Nephron (organoid): ENCODE measurements at regions not wholly inside any gene's neighbourhood (a gene's known extent, or its start where the extent isn't known, plus 50 kb on each side); places are given as distances from the start of the nearest gene placed in this dataset.

ENCODE experiments used
- H3K27ac Mint-ChIP-seq, 3 experiments: 2 replicates each; pipeline ENCODE4 v1.8.0; 2020; ENCODE audit warnings: mixed read lengths in 3 of 3, mild to moderate bottlenecking in 2 of 3, moderate library complexity in 1 of 3
- H3K27me3 Mint-ChIP-seq: 2 replicates; pipeline ENCODE4 v1.8.0; 2021; ENCODE audit warnings: low read depth, mild to moderate bottlenecking, moderate library complexity, mixed read lengths
- H3K36me3 Mint-ChIP-seq: 2 replicates; pipeline ENCODE4 v1.8.0; 2020; ENCODE audit warnings: low read depth, mixed read lengths
- H3K4me1 Mint-ChIP-seq: 2 replicates; pipeline ENCODE4 v1.8.0; 2020; ENCODE audit warnings: mixed read lengths
- H3K4me3 Mint-ChIP-seq, 3 experiments: 2 replicates each; pipeline ENCODE4 v1.8.0; 2020; ENCODE audit warnings: mild to moderate bottlenecking in 3 of 3, mixed read lengths in 3 of 3, moderate library complexity in 2 of 3
- H3K9me3 Mint-ChIP-seq: 2 replicates; pipeline ENCODE4 v1.8.0; 2020; ENCODE audit warnings: mixed read lengths
- TF ChIP-seq, protein P1 (sequence below), 3 experiments: fragments of 200-600 bp; sonication (generic); IDR thresholded peaks; one replicate each; pipeline ENCODE4 v1.5.0; 2021; ENCODE audit warnings: antibody characterized with exemption in 3 of 3; ENCODE audit not compliant: unreplicated experiment in 3 of 3

DNA sequence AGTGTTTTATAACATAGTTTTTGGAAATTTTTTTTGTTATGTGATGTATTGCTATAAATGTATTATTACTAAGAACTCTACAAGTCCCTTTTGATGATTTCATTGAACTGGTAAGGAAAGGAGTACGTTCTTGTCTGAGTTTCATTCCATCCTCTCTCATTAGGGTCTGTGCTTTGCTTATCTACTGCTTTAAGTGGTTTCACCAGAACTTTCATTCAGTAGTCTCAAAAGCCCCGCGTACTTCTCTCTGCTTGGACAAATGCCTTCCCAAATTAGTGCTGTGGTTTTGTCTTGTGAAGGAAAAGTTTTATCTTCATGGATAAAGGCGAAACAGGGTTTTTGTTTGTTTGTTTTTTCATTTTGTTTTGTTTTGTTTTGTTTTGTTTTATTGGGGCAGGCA, 469.8 kb upstream of the WWC1 start:
- Mint-ChIP-seq H3K9me3 (no peaks in the 10 kb centered on the region), H3K27ac (peak overlapping the region in 2 of 3 experiments; percentile 17 to 45), H3K4me1 (peaks cover 31% of the 10 kb centered on the region), H3K36me3 (no peaks in the 10 kb centered on the region), H3K4me3 (peak overlapping the region in 2 of 3 experiments; percentile 39 to 68), H3K27me3 (peaks cover 11% of the 10 kb centered on the region)
- TF ChIP-seq, protein P1, sequence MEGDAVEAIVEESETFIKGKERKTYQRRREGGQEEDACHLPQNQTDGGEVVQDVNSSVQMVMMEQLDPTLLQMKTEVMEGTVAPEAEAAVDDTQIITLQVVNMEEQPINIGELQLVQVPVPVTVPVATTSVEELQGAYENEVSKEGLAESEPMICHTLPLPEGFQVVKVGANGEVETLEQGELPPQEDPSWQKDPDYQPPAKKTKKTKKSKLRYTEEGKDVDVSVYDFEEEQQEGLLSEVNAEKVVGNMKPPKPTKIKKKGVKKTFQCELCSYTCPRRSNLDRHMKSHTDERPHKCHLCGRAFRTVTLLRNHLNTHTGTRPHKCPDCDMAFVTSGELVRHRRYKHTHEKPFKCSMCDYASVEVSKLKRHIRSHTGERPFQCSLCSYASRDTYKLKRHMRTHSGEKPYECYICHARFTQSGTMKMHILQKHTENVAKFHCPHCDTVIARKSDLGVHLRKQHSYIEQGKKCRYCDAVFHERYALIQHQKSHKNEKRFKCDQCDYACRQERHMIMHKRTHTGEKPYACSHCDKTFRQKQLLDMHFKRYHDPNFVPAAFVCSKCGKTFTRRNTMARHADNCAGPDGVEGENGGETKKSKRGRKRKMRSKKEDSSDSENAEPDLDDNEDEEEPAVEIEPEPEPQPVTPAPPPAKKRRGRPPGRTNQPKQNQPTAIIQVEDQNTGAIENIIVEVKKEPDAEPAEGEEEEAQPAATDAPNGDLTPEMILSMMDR (IDR thresholded peaks at IDR 0.05; ENCODE audit: unreplicated experiment in 3 of 3) = no peak

DNA sequence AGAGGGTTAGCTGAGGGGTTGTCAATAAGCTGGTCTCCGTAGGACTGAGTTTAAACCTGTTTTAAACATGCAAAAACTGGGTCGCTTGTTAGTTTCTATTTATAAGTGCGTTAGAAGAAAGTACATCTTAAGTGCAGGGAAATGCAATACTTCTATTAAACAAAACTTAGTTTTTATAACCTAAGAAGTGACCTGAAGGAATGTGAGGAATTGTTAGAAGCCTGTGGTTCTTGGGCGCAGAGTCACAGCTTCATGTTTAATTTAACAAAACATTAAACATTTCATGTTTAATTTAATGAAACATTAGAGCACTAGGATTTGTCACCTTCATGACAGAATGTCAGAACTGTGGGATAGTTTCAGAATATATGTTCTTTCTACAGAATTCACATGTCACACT, 469.2 kb upstream of the WWC1 start:
- Mint-ChIP-seq H3K9me3 (no peaks in the 10 kb centered on the region), H3K27ac (peak overlapping the region in 2 of 3 experiments; percentile 17 to 45), H3K4me1 (peaks cover 31% of the 10 kb centered on the region), H3K36me3 (no peaks in the 10 kb centered on the region), H3K4me3 (no peak overlapping the region), H3K27me3 (peaks cover 11% of the 10 kb centered on the region)
- TF ChIP-seq, protein P1 (IDR thresholded peaks at IDR 0.05; ENCODE audit: unreplicated experiment in 3 of 3) = no peak

DNA sequence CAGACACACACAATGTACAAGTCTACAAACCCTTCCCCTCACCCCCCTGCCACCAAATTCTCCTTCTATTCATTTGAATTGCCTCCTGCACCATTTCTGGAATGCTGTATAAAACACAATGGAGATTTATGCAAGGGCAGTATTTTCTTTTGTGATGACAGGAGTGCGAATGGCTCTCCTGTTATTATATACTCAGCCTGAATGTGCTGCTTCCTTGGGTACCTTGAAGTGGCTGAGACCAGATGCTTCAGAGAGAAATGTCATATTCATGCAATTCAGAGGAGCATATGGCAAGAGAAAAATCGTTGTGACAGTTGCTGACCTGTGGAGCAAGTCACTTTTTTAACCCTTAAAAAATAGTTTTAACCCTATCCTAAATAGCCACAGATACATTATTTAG, 468.0 kb upstream of the WWC1 start:
- TF ChIP-seq, protein P1 (IDR thresholded peaks at IDR 0.05; ENCODE audit: unreplicated experiment in 3 of 3) = no peak
- no peaks in the 10 kb centered on the region for H3K9me3 Mint-ChIP-seq
- peaks cover 39% of the 10 kb centered on the region for H3K4me1 Mint-ChIP-seq
- H3K36me3 Mint-ChIP-seq = no peaks in the 10 kb centered on the region
- H3K27ac Mint-ChIP-seq = no peak overlapping the region
- peaks cover 19% of the 10 kb centered on the region for H3K27me3 Mint-ChIP-seq
- H3K4me3 Mint-ChIP-seq = no peak overlapping the region

DNA sequence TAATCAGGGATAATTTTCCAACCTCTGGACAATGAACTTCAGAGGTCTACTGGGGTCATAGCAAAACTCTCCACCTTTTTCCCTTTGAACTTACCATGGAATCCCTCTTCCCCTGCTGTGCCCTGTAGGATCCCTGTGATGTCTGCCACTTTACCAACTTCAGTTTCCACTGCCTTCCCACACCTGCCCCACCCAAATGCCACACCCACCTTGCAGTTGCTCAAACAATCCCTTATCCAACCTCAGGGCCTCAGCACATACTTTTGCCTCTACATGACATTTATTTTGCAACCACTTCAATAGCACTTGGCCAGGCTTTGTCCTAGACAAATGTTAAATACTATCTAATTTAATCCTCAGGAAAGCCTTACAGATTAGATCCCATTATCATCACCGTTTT, 463.7 kb upstream of the WWC1 start:
- no peak overlapping the region for H3K27ac Mint-ChIP-seq
- H3K4me1 Mint-ChIP-seq = peaks cover 16% of the 10 kb centered on the region
- H3K27me3 Mint-ChIP-seq = peaks cover 23% of the 10 kb centered on the region
- H3K36me3 Mint-ChIP-seq = no peaks in the 10 kb centered on the region
- H3K4me3 Mint-ChIP-seq = peak overlapping the region in 1 of 3 experiments; percentile 6
- TF ChIP-seq, protein P1 (IDR thresholded peaks at IDR 0.05; ENCODE audit: unreplicated experiment in 3 of 3) = no peak
- no peaks in the 10 kb centered on the region for H3K9me3 Mint-ChIP-seq

DNA sequence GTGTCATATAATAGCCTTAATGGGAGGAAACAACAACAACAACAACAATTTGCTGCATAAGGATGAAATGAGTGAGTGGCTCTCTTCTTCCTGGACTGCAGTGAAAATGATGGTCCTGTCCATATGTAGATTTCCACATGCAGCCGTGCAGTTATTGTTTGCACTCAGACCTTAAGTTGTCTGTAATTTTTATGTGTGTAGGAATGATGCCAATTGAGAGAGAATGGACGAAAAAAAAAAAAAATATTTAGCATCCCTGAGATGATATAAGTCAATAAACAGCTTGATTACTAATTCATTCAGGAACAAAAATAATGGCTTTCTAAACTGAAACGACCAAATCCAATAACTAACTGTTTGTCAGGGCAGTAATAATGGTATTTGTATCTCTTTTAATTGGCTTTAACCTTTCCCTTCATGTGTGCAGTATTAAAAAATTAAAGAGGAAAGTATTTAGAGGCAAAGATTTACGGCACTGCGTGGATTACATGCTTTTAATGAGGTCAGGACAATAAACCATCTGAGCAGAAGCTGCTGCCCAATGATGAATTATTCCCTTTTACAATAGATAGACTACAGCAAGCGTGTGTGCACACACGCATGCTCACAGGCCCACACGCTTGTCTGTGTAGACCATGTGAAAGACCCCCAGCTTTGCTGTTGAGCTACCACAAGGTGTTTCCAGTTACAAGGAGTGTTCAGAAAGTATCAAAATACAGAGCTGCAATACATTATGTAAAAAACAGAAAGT, 459.5 kb upstream of the WWC1 start:
- TF ChIP-seq, protein P1 (IDR thresholded peaks at IDR 0.05; ENCODE audit: unreplicated experiment in 3 of 3) = no peak
- Mint-ChIP-seq H3K4me3 (no peak overlapping the region), H3K4me1 (peaks cover 16% of the 10 kb centered on the region), H3K27me3 (peaks cover 12% of the 10 kb centered on the region), H3K36me3 (no peaks in the 10 kb centered on the region), H3K9me3 (no peaks in the 10 kb centered on the region), H3K27ac (no peak overlapping the region)

DNA sequence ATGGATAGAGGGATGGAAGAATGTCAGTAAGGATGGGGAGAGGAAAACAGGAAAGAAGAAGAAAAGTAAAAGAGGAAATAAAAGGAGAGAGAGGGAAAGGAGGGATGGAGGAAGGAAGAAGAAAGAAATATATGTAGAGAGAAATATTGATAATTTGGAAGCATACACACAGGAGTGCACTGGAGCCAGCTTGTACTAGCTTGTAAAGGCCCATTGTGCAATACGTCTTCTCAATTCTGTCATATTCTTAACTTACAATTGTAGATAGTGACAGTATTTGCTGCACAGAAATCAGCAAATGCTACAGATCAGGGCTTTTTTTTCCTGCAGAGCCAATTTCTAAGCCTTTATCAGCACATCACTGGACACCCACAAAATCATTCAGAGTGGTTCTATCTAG, 458.8 kb upstream of the WWC1 start:
- no peaks in the 10 kb centered on the region for H3K36me3 Mint-ChIP-seq
- no peaks in the 10 kb centered on the region for H3K9me3 Mint-ChIP-seq
- H3K4me3 Mint-ChIP-seq = no peak overlapping the region
- TF ChIP-seq, protein P1 (IDR thresholded peaks at IDR 0.05; ENCODE audit: unreplicated experiment in 3 of 3) = no peak
- H3K27me3 Mint-ChIP-seq = peaks cover 12% of the 10 kb centered on the region
- no peak overlapping the region for H3K27ac Mint-ChIP-seq
- peaks cover 15% of the 10 kb centered on the region for H3K4me1 Mint-ChIP-seq
